B cell (primary cell): ENCODE measurements at regions not wholly inside any gene's neighbourhood (a gene's known extent, or its start where the extent isn't known, plus 50 kb on each side); places are given as distances from the start of the nearest gene placed in this dataset.

Source experiments
- ATAC-seq: fragments of 200-7000 bp; cut with Tn5 transposase; one replicate; pipeline ENCODE4 v1.10.0; 2021; ENCODE audit warnings: low read depth, mild to moderate bottlenecking, moderate number of reproducible peaks, moderate library complexity
- CTCF ChIA-PET: fragments of 350-600 bp; sonication (Branson Sonifier 250); formaldehyde crosslinking; loops from one replicate; lab custom pipeline; 2021; ENCODE audit warnings: antibody characterized with exemption, inconsistent platforms; lab: Charles Lee
- POLR2A ChIA-PET: fragments of 350-600 bp; sonication (Branson Sonifier 250); formaldehyde crosslinking; loops from one replicate; lab custom pipeline; 2021; ENCODE audit warnings: antibody characterized with exemption; lab: Charles Lee
- DNase-seq: peaks from one replicate; pipeline ENCODE4 v3.0.0; 2013
- H2AFZ ChIP-seq: 2 replicates; pipeline ENCODE4 v1.6.1; 2012; ENCODE audit warnings: mild to moderate bottlenecking, low read depth, low read length; ENCODE audit not compliant: insufficient read depth, poor library complexity, severe bottlenecking
- H3K27ac ChIP-seq, 2 donors: 1 replicate in 1 of 2; 2 replicates in 1 of 2; pipeline ENCODE4 v1.5.1; 2012 to 2013; ENCODE audit warnings: low read length in 2 of 2, mild to moderate bottlenecking in 2 of 2, moderate library complexity in 1 of 2
- H3K27me3 ChIP-seq, 4 experiments: fragments of 200-600 bp in 1 of 4; sonication (generic) in 1 of 4; replicated peaks in 1 of 4; 1 replicate in 2 of 4; 2 replicates in 2 of 4; pipeline versions ENCODE4 v1.6.1 to v1.7.0; 2013 to 2016; ENCODE audit warnings: low read length in 3 of 4, mild to moderate bottlenecking in 2 of 4, mixed read lengths in 1 of 4, moderate library complexity in 1 of 4; ENCODE audit not compliant: insufficient read depth in 4 of 4, control insufficient read depth in 3 of 4; ENCODE audit errors: control extremely low read depth in 1 of 4
- H3K36me3 ChIP-seq, 2 experiments: replicated peaks in 1 of 2; 1 replicate in 1 of 2; 2 replicates in 1 of 2; pipeline versions ENCODE4 v1.6.1 to v1.7.1; 2013; ENCODE audit warnings: low read length in 1 of 2; ENCODE audit not compliant: insufficient read depth in 2 of 2, control insufficient read depth in 1 of 2; ENCODE audit errors: control extremely low read depth in 1 of 2, extremely low read depth in 1 of 2
- H3K4me1 ChIP-seq, 2 donors: fragments of 200-600 bp in 1 of 2; sonication (generic) in 1 of 2; 1 replicate in 1 of 2; 2 replicates in 1 of 2; pipeline versions ENCODE4 v1.5.1 to v1.6.1; 2013 to 2017; ENCODE audit warnings: low read length in 2 of 2; ENCODE audit not compliant: control insufficient read depth in 2 of 2, insufficient read depth in 2 of 2
- H3K4me2 ChIP-seq: replicated peaks from 2 replicates; pipeline ENCODE3; 2012; ENCODE audit warnings: mild to moderate bottlenecking, low read depth, low read length; ENCODE audit not compliant: poor library complexity, severe bottlenecking
- H3K4me3 ChIP-seq, 5 experiments: fragments of 200-600 bp in 1 of 5; sonication (generic) in 1 of 5; 1 replicate in 3 of 5; 2 replicates in 2 of 5; pipeline versions ENCODE4 v1.5.1 to v1.7.0; 2011 to 2016; ENCODE audit warnings: low read length in 4 of 5, mild to moderate bottlenecking in 4 of 5, low read depth in 2 of 5, control low read depth in 1 of 5, moderate library complexity in 1 of 5; ENCODE audit not compliant: insufficient read depth in 1 of 5; ENCODE audit errors: control extremely low read depth in 1 of 5, extremely low read depth in 1 of 5
- H3K79me2 ChIP-seq: fragments of 200-600 bp; sonication (generic); one replicate; pipeline ENCODE4 v1.6.0; 2016; ENCODE audit warnings: low read length; ENCODE audit not compliant: control insufficient read depth, insufficient read depth
- H3K9ac ChIP-seq: fragments of 200-600 bp; sonication (generic); 2 replicates; pipeline ENCODE4 v1.6.1; 2017; ENCODE audit warnings: mild to moderate bottlenecking, low read length, moderate library complexity
- H3K9me3 ChIP-seq, 3 donors: one replicate each; pipeline versions ENCODE4 v1.6.1 to v1.7.1; 2013; ENCODE audit warnings: low read length in 2 of 3; ENCODE audit not compliant: control insufficient read depth in 2 of 3, insufficient read depth in 1 of 3; ENCODE audit errors: control extremely low read depth in 1 of 3
- H4K20me1 ChIP-seq: 2 replicates; pipeline ENCODE4 v1.6.0; 2012; ENCODE audit warnings: mild to moderate bottlenecking, low read length; ENCODE audit not compliant: insufficient read depth, control insufficient read depth, poor library complexity, severe bottlenecking
- H3K27ac Mint-ChIP-seq: one replicate; pipeline ENCODE4 v1.8.0; 2021; ENCODE audit warnings: mixed read lengths
- H3K27me3 Mint-ChIP-seq: one replicate; pipeline ENCODE4 v1.8.0; 2021; ENCODE audit warnings: mixed read lengths
- H3K4me1 Mint-ChIP-seq: one replicate; pipeline ENCODE4 v1.8.0; 2021; ENCODE audit warnings: mixed read lengths
- H3K4me3 Mint-ChIP-seq: one replicate; pipeline ENCODE4 v1.8.0; 2021; ENCODE audit warnings: mixed read lengths
- H3K9me3 Mint-ChIP-seq: one replicate; pipeline ENCODE4 v1.8.0; 2022; ENCODE audit warnings: mixed read lengths; ENCODE audit not compliant: insufficient read depth
- EZH2 ChIP-seq: IDR thresholded peaks from 2 replicates; pipeline ENCODE4 v1.6.1; 2012; ENCODE audit warnings: borderline replicate concordance, low read depth, mild to moderate bottlenecking, moderate library complexity, low read length; ENCODE audit not compliant: insufficient read depth, poor library complexity, severe bottlenecking
- WGBS: methylation state at CpG from one replicate; pipeline ENCODE4 v1.1.5; 2013; ENCODE audit warnings: missing lambda C conversion rate; ENCODE audit not compliant: insufficient coverage; 5-methylcytosine and 5-hydroxymethylcytosine counted together
- intact Hi-C: fragments of 100-400 bp; cut with micrococcal nuclease; formaldehyde crosslinking; loops from one replicate; pipeline ENCODE4 v1.10.0; 2022
- TF ChIP-seq, protein P1 (sequence below): fragments of 200-600 bp; IDR thresholded peaks from one replicate; pipeline ENCODE4 v1.8.0; 2022; ENCODE audit warnings: antibody characterized with exemption, mild to moderate bottlenecking

DNA sequence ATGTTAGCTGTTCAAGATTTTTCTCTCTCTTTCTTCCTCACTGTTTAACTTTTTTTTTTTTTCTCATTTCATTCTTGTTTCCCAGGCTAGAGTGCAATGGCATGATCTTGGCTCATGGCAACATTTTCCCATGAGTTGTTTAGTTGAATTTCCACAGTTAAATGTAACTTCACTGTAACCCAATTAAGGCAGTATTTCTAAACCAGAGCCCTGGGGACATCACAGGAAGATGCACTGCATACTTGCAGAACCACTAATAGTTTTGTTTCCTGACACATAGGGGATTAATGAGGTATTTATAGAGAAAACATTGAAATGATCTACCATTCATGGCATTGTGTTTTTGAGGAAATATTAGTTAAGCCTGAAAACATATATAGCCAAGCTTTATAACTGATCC is 795.6 kb upstream of the GHITM start:
- Histone ChIP-seq H3K36me3 (no peaks in the 10 kb centered on the region), H3K4me3 (no peak overlapping the region), H3K9me3 (no peaks in the 10 kb centered on the region), H4K20me1 (no peaks in the 10 kb centered on the region), H3K4me1 (no peaks in the 10 kb centered on the region), H2AFZ (no peak overlapping the region), H3K27me3 (no peaks in the 10 kb centered on the region), H3K4me2 (no peak overlapping the region), H3K27ac (no peak overlapping the region), H3K79me2 (no peaks in the 10 kb centered on the region), H3K9ac (no peak overlapping the region)
- ChIA-PET POLR2A (no interaction called here), CTCF (no interaction called here)
- Mint-ChIP-seq H3K4me3 (no peak overlapping the region), H3K27me3 (no peaks in the 10 kb centered on the region), H3K9me3 (no peaks in the 10 kb centered on the region), H3K27ac (no peak overlapping the region), H3K4me1 (no peaks in the 10 kb centered on the region)
- intact Hi-C loops, result no loop called here
- DNase-seq (no peak), ATAC-seq (no peak)
- no peak for TF ChIP-seq EZH2
- TF ChIP-seq, protein P1, sequence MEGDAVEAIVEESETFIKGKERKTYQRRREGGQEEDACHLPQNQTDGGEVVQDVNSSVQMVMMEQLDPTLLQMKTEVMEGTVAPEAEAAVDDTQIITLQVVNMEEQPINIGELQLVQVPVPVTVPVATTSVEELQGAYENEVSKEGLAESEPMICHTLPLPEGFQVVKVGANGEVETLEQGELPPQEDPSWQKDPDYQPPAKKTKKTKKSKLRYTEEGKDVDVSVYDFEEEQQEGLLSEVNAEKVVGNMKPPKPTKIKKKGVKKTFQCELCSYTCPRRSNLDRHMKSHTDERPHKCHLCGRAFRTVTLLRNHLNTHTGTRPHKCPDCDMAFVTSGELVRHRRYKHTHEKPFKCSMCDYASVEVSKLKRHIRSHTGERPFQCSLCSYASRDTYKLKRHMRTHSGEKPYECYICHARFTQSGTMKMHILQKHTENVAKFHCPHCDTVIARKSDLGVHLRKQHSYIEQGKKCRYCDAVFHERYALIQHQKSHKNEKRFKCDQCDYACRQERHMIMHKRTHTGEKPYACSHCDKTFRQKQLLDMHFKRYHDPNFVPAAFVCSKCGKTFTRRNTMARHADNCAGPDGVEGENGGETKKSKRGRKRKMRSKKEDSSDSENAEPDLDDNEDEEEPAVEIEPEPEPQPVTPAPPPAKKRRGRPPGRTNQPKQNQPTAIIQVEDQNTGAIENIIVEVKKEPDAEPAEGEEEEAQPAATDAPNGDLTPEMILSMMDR, result no peak

DNA sequence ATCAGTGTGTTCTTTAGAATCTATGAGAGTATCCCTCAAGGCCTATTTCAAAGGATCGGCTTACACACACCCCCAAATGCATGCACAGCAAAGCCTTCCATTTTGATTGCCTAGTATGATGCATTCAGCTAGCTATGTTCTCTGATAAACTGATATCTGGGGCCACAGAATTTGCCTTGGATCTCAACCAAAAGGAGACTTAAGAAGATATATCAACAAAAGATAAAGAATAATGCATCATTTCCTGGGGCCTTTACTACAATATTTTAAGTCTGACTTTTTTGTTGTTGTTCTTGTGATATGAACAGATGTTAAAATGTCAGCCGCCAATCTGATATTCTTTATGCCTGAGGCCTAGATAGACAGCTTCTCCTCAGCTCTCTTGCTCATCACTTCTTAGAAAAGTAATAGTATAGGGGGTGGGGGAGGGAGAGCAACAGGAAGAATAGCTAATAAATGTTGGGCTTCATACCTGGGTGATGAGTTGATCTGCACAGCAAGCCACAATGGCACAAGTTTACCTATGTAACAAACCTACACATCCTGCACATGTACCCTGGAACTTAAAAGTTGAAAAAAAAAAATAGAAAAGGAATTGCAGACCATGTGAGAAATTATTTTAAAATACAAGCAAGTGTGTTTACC is 792.9 kb upstream of the GHITM start:
- WGBS, result no CpG with 5 or more reads among the region's 2 CpGs
- Histone ChIP-seq H3K27ac (no peak overlapping the region), H4K20me1 (no peaks in the 10 kb centered on the region), H3K4me2 (no peak overlapping the region), H3K9me3 (no peaks in the 10 kb centered on the region), H3K36me3 (no peaks in the 10 kb centered on the region), H3K4me3 (no peak overlapping the region), H3K4me1 (no peaks in the 10 kb centered on the region), H3K79me2 (no peaks in the 10 kb centered on the region), H3K9ac (no peak overlapping the region), H2AFZ (no peak overlapping the region), H3K27me3 (no peaks in the 10 kb centered on the region)
- TF ChIP-seq, protein P1, result no peak
- no peak for TF ChIP-seq EZH2
- no peaks in the 10 kb centered on the region for H3K4me1 Mint-ChIP-seq
- ATAC-seq (no peak), DNase-seq (no peak)
- intact Hi-C loops, result no loop called here
- no peak overlapping the region for H3K27ac Mint-ChIP-seq
- ChIA-PET CTCF (no interaction called here), POLR2A (no interaction called here)
- no peak overlapping the region for H3K4me3 Mint-ChIP-seq
- H3K27me3 Mint-ChIP-seq, result no peaks in the 10 kb centered on the region
- no peaks in the 10 kb centered on the region for H3K9me3 Mint-ChIP-seq
